ENCODE measurements at regions not wholly inside any gene's neighbourhood (a gene's known extent, or its start where the extent isn't known, plus 50 kb on each side); places are given as distances from the start of the nearest gene placed in this dataset.
A peak's percentile ranks its signal among the peaks of the same experiment; 100 is the strongest.

GRCh38 chr7:27412164-27412563 lies 169.6 kb downstream of the EVX1 start:
- Histone ChIP-seq H2AFZ (ENCODE audit: low read length) (no peak overlapping the region), H3K27ac (ENCODE audit: low read length) (no peak overlapping the region), H3K4me2 (ENCODE audit: low read length) (no peak overlapping the region), H3F3A (ENCODE audit: low read length, unreplicated experiment) (no peaks in the 10 kb centered on the region), H3K9ac (ENCODE audit: low read length) (no peak overlapping the region), H4K20me1 (ENCODE audit: low read length) (no peaks in the 10 kb centered on the region), H3K4me3 (ENCODE audit: low read length) (no peak overlapping the region), H3K79me2 (ENCODE audit: low read length) (no peaks in the 10 kb centered on the region), H3K4me1 (ENCODE audit: insufficient read depth, low read length) (peaks cover 12% of the 10 kb centered on the region), H3K9me2 (replicated peaks; ENCODE audit: low read length) (no peaks in the 10 kb centered on the region), H3K9me3 (ENCODE audit: low read length) (no peaks in the 10 kb centered on the region), H3K36me3 (ENCODE audit: low read depth, low read length) (no peaks in the 10 kb centered on the region), H3K27me3 (ENCODE audit: low read length) (no peaks in the 10 kb centered on the region)
- no TSS peak for BruUV-seq (replicated peaks)
- CTCF ChIA-PET, result no interaction called here
- TF ChIP-seq CTCF (conservative IDR thresholded peaks at IDR 0.05; ENCODE audit: low read depth, low read length) (no peak), EZH2phosphoT487 (IDR thresholded peaks at IDR 0.05; ENCODE audit: borderline replicate concordance, low read length) (no peak), EZH2 (IDR thresholded peaks at IDR 0.05; ENCODE audit: low read length, unreplicated experiment) (no peak)
- POLR2A ChIA-PET (ENCODE audit: unreplicated experiment), result no interaction called here
- DNase-seq (no peak), ATAC-seq (no peak)
- intact Hi-C loops (cut with micrococcal nuclease), result no loop called here

DNA sequence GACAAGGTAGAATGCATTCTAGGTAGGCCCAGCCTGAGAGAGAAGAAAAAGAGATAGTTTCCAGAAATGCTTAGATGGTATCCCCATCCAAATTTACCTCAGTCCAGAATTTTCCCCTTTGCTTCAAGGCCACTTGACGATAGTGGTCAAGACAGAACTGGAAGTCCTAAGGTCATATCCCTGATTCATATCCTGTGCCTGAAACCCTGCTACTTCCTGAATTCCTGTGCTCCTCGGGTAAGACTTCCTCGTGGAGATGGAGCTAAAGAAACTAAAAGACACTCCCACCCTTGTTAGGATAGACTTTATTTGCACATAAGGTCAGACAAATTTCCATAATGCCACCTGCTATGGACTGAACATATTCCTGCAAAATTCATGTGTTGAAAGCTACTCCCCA lies 175.9 kb downstream of the EVX1 start:
- no TSS peak for BruUV-seq (replicated peaks)
- CTCF ChIA-PET, result no interaction called here
- Histone ChIP-seq H3F3A (ENCODE audit: low read length, unreplicated experiment) (no peaks in the 10 kb centered on the region), H3K27ac (ENCODE audit: low read length) (no peak overlapping the region), H4K20me1 (ENCODE audit: low read length) (no peaks in the 10 kb centered on the region), H3K9me2 (replicated peaks; ENCODE audit: low read length) (no peaks in the 10 kb centered on the region), H3K4me3 (ENCODE audit: low read length) (no peak overlapping the region), H2AFZ (ENCODE audit: low read length) (no peak overlapping the region), H3K79me2 (ENCODE audit: low read length) (no peaks in the 10 kb centered on the region), H3K9ac (ENCODE audit: low read length) (no peak overlapping the region), H3K4me2 (ENCODE audit: low read length) (no peak overlapping the region), H3K27me3 (ENCODE audit: low read length) (no peaks in the 10 kb centered on the region), H3K9me3 (ENCODE audit: low read length) (no peaks in the 10 kb centered on the region), H3K36me3 (ENCODE audit: low read depth, low read length) (no peaks in the 10 kb centered on the region), H3K4me1 (ENCODE audit: insufficient read depth, low read length) (peaks cover 28% of the 10 kb centered on the region)
- no peak for ATAC-seq
- intact Hi-C loops (cut with micrococcal nuclease), result no loop called here
- no peak for TF ChIP-seq EZH2 (IDR thresholded peaks at IDR 0.05; ENCODE audit: low read length, unreplicated experiment)
- TF ChIP-seq CTCF (conservative IDR thresholded peaks at IDR 0.05; ENCODE audit: low read depth, low read length), result no peak
- TF ChIP-seq EZH2phosphoT487 (IDR thresholded peaks at IDR 0.05; ENCODE audit: borderline replicate concordance, low read length), result no peak
- POLR2A ChIA-PET (ENCODE audit: unreplicated experiment), result no interaction called here
- DNase-seq, result peak; percentile 7

DNA sequence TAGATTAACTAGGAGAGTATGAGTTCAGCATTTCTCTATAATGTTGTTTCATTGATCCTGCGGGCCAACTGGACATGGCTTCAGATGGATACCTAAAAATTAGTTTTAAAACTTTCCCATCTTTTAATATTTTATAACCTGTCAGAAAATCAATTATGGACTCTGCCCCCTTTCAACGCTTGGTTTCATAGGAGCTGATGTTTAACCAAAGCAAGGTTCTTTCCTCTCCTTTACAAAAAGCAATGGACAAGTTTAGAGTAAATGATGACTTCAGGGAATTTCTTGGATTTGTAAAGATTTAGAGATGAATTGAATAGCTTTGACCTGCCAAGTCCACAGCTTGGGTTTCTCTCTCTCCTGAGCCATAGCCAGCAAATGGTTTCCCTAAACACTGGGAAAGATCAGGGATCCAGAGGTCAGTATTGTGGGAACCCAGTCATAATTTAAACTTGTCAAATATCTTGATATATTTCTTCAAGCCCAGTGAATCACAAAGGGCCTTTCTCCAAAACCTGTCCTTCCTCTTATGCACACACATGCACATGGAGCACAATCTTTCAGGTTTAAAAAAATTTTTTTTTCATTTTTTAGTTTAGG lies 177.1 kb downstream of the EVX1 start:
- no peaks in the 10 kb centered on the region for H3K36me3 ChIP-seq (ENCODE audit: low read depth, low read length)
- intact Hi-C loops (cut with micrococcal nuclease), result loop anchor here (5.0 kb wide), 1 partner anchor 182 kb away; no protein-coding TSS in a partner anchor
- H3K4me1 ChIP-seq (ENCODE audit: insufficient read depth, low read length), result peaks cover 40% of the 10 kb centered on the region
- no peaks in the 10 kb centered on the region for H3K27me3 ChIP-seq (ENCODE audit: low read length)
- no peaks in the 10 kb centered on the region for H3K9me3 ChIP-seq (ENCODE audit: low read length)
- no peak overlapping the region for H3K4me3 ChIP-seq (ENCODE audit: low read length)
- ATAC-seq (no peak; the same call in none of the 2 replicates), DNase-seq (peak; percentile 78)
- no peaks in the 10 kb centered on the region for H3F3A ChIP-seq (ENCODE audit: low read length, unreplicated experiment)
- no TSS peak for BruUV-seq (replicated peaks)
- H3K4me2 ChIP-seq (ENCODE audit: low read length), result peak overlapping the region; percentile 29
- H3K79me2 ChIP-seq (ENCODE audit: low read length), result no peaks in the 10 kb centered on the region
- H3K9ac ChIP-seq (ENCODE audit: low read length), result no peak overlapping the region
- peak overlapping the region; percentile 53 for H3K27ac ChIP-seq (ENCODE audit: low read length)
- no peaks in the 10 kb centered on the region for H3K9me2 ChIP-seq (replicated peaks; ENCODE audit: low read length)
- ChIA-PET POLR2A (ENCODE audit: unreplicated experiment) (no interaction called here), CTCF (no interaction called here)
- no peaks in the 10 kb centered on the region for H4K20me1 ChIP-seq (ENCODE audit: low read length)
- no peak for TF ChIP-seq EZH2 (IDR thresholded peaks at IDR 0.05; ENCODE audit: low read length, unreplicated experiment)
- no peak for TF ChIP-seq CTCF (conservative IDR thresholded peaks at IDR 0.05; ENCODE audit: low read depth, low read length)
- TF ChIP-seq EZH2phosphoT487 (IDR thresholded peaks at IDR 0.05; ENCODE audit: borderline replicate concordance, low read length), result no peak
- H2AFZ ChIP-seq (ENCODE audit: low read length), result no peak overlapping the region
